Stomach (tissue), 4 donors: ENCODE measurements at regions not wholly inside any gene's neighbourhood (a gene's known extent, or its start where the extent isn't known, plus 50 kb on each side); places are given as distances from the start of the nearest gene placed in this dataset.

Source experiments
- CTCF ChIP-seq, 7 experiments: fragments of 450-650 bp in 4 of 7; fragments of 200-600 bp in 3 of 7; sonication (generic) in 3 of 7; IDR thresholded peaks; one replicate each; pipeline ENCODE4 v1.5.1; 2016 to 2019; ENCODE audit warnings: antibody characterized with exemption in 7 of 7, control low read depth in 2 of 7, mild to moderate bottlenecking in 1 of 7
- EP300 ChIP-seq: sonication (generic); formaldehyde crosslinking; IDR thresholded peaks from one replicate; pipeline ENCODE4 v1.6.1; 2017; ENCODE audit warnings: antibody characterized with exemption
- POLR2A ChIP-seq, 4 donors: fragments of 450-650 bp; IDR thresholded peaks; one replicate each; pipeline ENCODE4 v1.6.1; 2016; ENCODE audit warnings: antibody characterized with exemption in 4 of 4, control low read depth in 2 of 4, mild to moderate bottlenecking in 1 of 4, moderate library complexity in 1 of 4
- POLR2AphosphoS5 ChIP-seq, 3 donors: sonication (generic); formaldehyde crosslinking; IDR thresholded peaks; one replicate each; pipeline ENCODE4 v1.6.1; 2016; ENCODE audit warnings: antibody characterized with exemption in 3 of 3

GRCh38 chr3:28947751-28948150, 333.1 kb upstream of the RBMS3 start:
- TF ChIP-seq CTCF (IDR thresholded peaks at IDR 0.05) (no peak), EP300 (no peak), POLR2A (IDR thresholded peaks at IDR 0.05) (no peak), POLR2AphosphoS5 (IDR thresholded peaks at IDR 0.05) (no peak)
